Smooth muscle cell (in vitro differentiated cells): ENCODE measurements at regions not wholly inside any gene's neighbourhood (a gene's known extent, or its start where the extent isn't known, plus 50 kb on each side); places are given as distances from the start of the nearest gene placed in this dataset.
A peak's percentile ranks its signal among the peaks of the same experiment; 100 is the strongest.

ENCODE experiments used
- DNase-seq: peaks from one replicate; lab custom pipeline; 2025; ENCODE audit not compliant: unreplicated experiment; lab: John Stamatoyannopoulos, UW
- H2AFZ ChIP-seq: fragments of 200-600 bp; sonication (generic); 2 replicates; pipeline ENCODE4 v1.6.0; 2016; ENCODE audit warnings: antibody characterized with exemption, low read depth, mild to moderate bottlenecking
- H3F3A ChIP-seq: fragments of 200-600 bp; sonication (generic); 2 replicates; pipeline ENCODE4 v1.6.0; 2017; ENCODE audit warnings: antibody characterized with exemption, low read depth
- H3K27ac ChIP-seq: fragments of 200-600 bp; sonication (generic); 2 replicates; pipeline ENCODE4 v1.5.1; 2016; ENCODE audit warnings: low read depth, mild to moderate bottlenecking
- H3K27me3 ChIP-seq: fragments of 200-600 bp; sonication (generic); 2 replicates; pipeline ENCODE4 v1.6.1; 2016; ENCODE audit warnings: low read depth, mild to moderate bottlenecking
- H3K36me3 ChIP-seq: fragments of 200-600 bp; sonication (generic); 2 replicates; pipeline ENCODE4 v1.5.1; 2016; ENCODE audit warnings: low read depth
- H3K4me1 ChIP-seq: fragments of 200-600 bp; sonication (generic); 2 replicates; pipeline ENCODE4 v1.5.1; 2016; ENCODE audit warnings: low read depth
- H3K4me2 ChIP-seq: fragments of 200-600 bp; sonication (generic); 2 replicates; pipeline ENCODE4 v1.6.0; 2016; ENCODE audit warnings: mild to moderate bottlenecking
- H3K4me3 ChIP-seq: fragments of 200-600 bp; sonication (generic); 2 replicates; pipeline ENCODE4 v1.5.1; 2016; ENCODE audit warnings: mild to moderate bottlenecking
- H3K79me2 ChIP-seq: fragments of 200-600 bp; sonication (generic); 2 replicates; pipeline ENCODE4 v1.6.0; 2016; ENCODE audit warnings: low read depth, mild to moderate bottlenecking
- H3K9ac ChIP-seq: fragments of 200-600 bp; sonication (generic); 2 replicates; pipeline ENCODE4 v1.6.0; 2016; ENCODE audit warnings: low read depth
- H3K9me3 ChIP-seq: fragments of 200-600 bp; sonication (generic); replicated peaks from 2 replicates; pipeline ENCODE4 v1.5.1; 2016; ENCODE audit warnings: low read depth
- H4K20me1 ChIP-seq: fragments of 200-600 bp; sonication (generic); 2 replicates; pipeline ENCODE4 v1.6.0; 2016; ENCODE audit warnings: low read depth
- CTCF ChIP-seq: fragments of 200-600 bp; sonication (generic); IDR thresholded peaks from 2 replicates; pipeline ENCODE4 v1.5.1; 2017; ENCODE audit warnings: borderline replicate concordance, mild to moderate bottlenecking, antibody characterized with exemption; ENCODE audit not compliant: insufficient read depth, poor library complexity, severe bottlenecking
- WGBS: methylation state at CpG from one replicate; pipeline ENCODE4 v1.1.7; 2016; ENCODE audit warnings: low lambda C conversion rate; 5-methylcytosine and 5-hydroxymethylcytosine counted together

GRCh38 chr16:26441178-26441577, 625.5 kb upstream of the C16orf82 start:
- no peak for DNase-seq
- Histone ChIP-seq H3F3A (peaks cover 5% of the 10 kb centered on the region), H2AFZ (no peak overlapping the region), H3K4me1 (no peaks in the 10 kb centered on the region), H3K9me3 (no peaks in the 10 kb centered on the region), H3K36me3 (no peaks in the 10 kb centered on the region), H3K4me3 (no peak overlapping the region), H3K79me2 (no peaks in the 10 kb centered on the region), H3K27me3 (no peaks in the 10 kb centered on the region), H4K20me1 (no peaks in the 10 kb centered on the region), H3K4me2 (no peak overlapping the region), H3K9ac (no peak overlapping the region), H3K27ac (no peak overlapping the region)
- TF ChIP-seq CTCF, result no peak
- 91% methylated on average over 3 of the region's 3 CpGs for WGBS

GRCh38 chr16:26442321-26442720, 624.4 kb upstream of the C16orf82 start:
- H3K9me3 ChIP-seq, result no peaks in the 10 kb centered on the region
- H3K4me1 ChIP-seq, result no peaks in the 10 kb centered on the region
- TF ChIP-seq CTCF, result no peak
- peak overlapping the region; percentile 17 for H3K27ac ChIP-seq
- H3K27me3 ChIP-seq, result no peaks in the 10 kb centered on the region
- no peaks in the 10 kb centered on the region for H3K79me2 ChIP-seq
- H3F3A ChIP-seq, result peaks cover 5% of the 10 kb centered on the region
- H2AFZ ChIP-seq, result no peak overlapping the region
- no peak overlapping the region for H3K9ac ChIP-seq
- no peak for DNase-seq
- H3K4me3 ChIP-seq, result no peak overlapping the region
- H3K4me2 ChIP-seq, result peak overlapping the region; percentile 43
- 11% methylated on average over 2 of the region's 2 CpGs for WGBS
- H3K36me3 ChIP-seq, result no peaks in the 10 kb centered on the region
- no peaks in the 10 kb centered on the region for H4K20me1 ChIP-seq

GRCh38 chr16:26447570-26447969, 619.2 kb upstream of the C16orf82 start:
- Histone ChIP-seq H3K4me3 (no peak overlapping the region), H3K4me1 (no peaks in the 10 kb centered on the region), H3K4me2 (no peak overlapping the region), H4K20me1 (no peaks in the 10 kb centered on the region), H3K79me2 (no peaks in the 10 kb centered on the region), H3K27ac (no peak overlapping the region), H3K9me3 (no peaks in the 10 kb centered on the region), H3F3A (peaks cover 3% of the 10 kb centered on the region), H3K9ac (no peak overlapping the region), H3K27me3 (no peaks in the 10 kb centered on the region), H3K36me3 (no peaks in the 10 kb centered on the region), H2AFZ (no peak overlapping the region)
- DNase-seq, result no peak
- TF ChIP-seq CTCF, result no peak
- WGBS, result 89% methylated on average over 5 of the region's 5 CpGs

GRCh38 chr16:26453215-26453614, 613.5 kb upstream of the C16orf82 start:
- TF ChIP-seq CTCF, result peak; percentile 32
- WGBS, result 87% methylated on average over 1 of the region's 1 CpG
- H3F3A ChIP-seq, result peaks cover 9% of the 10 kb centered on the region

More at GRCh38 chr16:26453215-26453614, 613.5 kb upstream of the C16orf82 start:
- Histone ChIP-seq H3K79me2 (no peaks in the 10 kb centered on the region), H3K27me3 (no peaks in the 10 kb centered on the region), H3K4me2 (no peak overlapping the region), H3K27ac (peak overlapping the region; percentile 55), H3K36me3 (no peaks in the 10 kb centered on the region), H2AFZ (no peak overlapping the region), H3K9ac (no peak overlapping the region), H3K9me3 (no peaks in the 10 kb centered on the region), H3K4me3 (no peak overlapping the region), H4K20me1 (no peaks in the 10 kb centered on the region), H3K4me1 (no peaks in the 10 kb centered on the region)
- DNase-seq, result no peak
